SK-N-SH treated with all-trans-retinoic acid at 6 μM for 48 hours (cell line): ENCODE measurements at regions not wholly inside any gene's neighbourhood (a gene's known extent, or its start where the extent isn't known, plus 50 kb on each side); places are given as distances from the start of the nearest gene placed in this dataset.

ENCODE experiments used
- ATAC-seq: fragments of 200-7000 bp; cut with Tn5 transposase; 3 replicates; pipeline ENCODE4 v1.9.1; 2020; ENCODE audit warnings: mild to moderate bottlenecking, moderate library complexity
- ARNTL ChIP-seq: fragments of 450-650 bp; formaldehyde crosslinking; IDR thresholded peaks from 2 replicates; pipeline ENCODE4 v1.5.0; 2020; ENCODE audit warnings: low read depth, mild to moderate bottlenecking, moderate library complexity, borderline replicate concordance
- BACH2 ChIP-seq: fragments of 250-450 bp; sonication (Bioruptor Pico); IDR thresholded peaks from 2 replicates; pipeline ENCODE4 v1.9.0; 2021; ENCODE audit warnings: mild to moderate bottlenecking, borderline replicate concordance
- CSDC2 ChIP-seq: fragments of 250-450 bp; sonication (Bioruptor Pico); IDR thresholded peaks from 2 replicates; pipeline ENCODE4 v1.5.0; 2020; ENCODE audit warnings: mild to moderate bottlenecking, moderate library complexity
- GLIS3 ChIP-seq: fragments of 250-450 bp; sonication (Bioruptor Pico); IDR thresholded peaks from 2 replicates; pipeline ENCODE4 v1.5.0; 2020; ENCODE audit warnings: mild to moderate bottlenecking, moderate library complexity
- ISL1 ChIP-seq: fragments of 250-450 bp; sonication (Bioruptor Pico); IDR thresholded peaks from 2 replicates; pipeline ENCODE4 v2.1.2; 2022; ENCODE audit warnings: mild to moderate bottlenecking, moderate library complexity
- OSR1 ChIP-seq: fragments of 250-450 bp; sonication (Bioruptor Pico); IDR thresholded peaks from 2 replicates; pipeline ENCODE4 v1.8.0; 2022; ENCODE audit warnings: moderate library complexity, mild to moderate bottlenecking, inconsistent platforms
- PPARA ChIP-seq: fragments of 250-450 bp; sonication (Bioruptor Pico); IDR thresholded peaks from 2 replicates; pipeline ENCODE4 v1.5.0; 2020; ENCODE audit warnings: mild to moderate bottlenecking, borderline replicate concordance
- RARB ChIP-seq: fragments of 250-450 bp; sonication (Bioruptor Pico); IDR thresholded peaks from 2 replicates; pipeline ENCODE4 v1.8.0; 2021; ENCODE audit warnings: mild to moderate bottlenecking, moderate library complexity
- SNAI2 ChIP-seq: fragments of 250-450 bp; sonication (Bioruptor Pico); IDR thresholded peaks from 2 replicates; pipeline ENCODE4 v1.5.0; 2020; ENCODE audit warnings: mild to moderate bottlenecking, moderate library complexity
- TCF4 ChIP-seq: fragments of 250-450 bp; sonication (Bioruptor Pico); IDR thresholded peaks from 2 replicates; pipeline ENCODE4 v1.8.0; 2021; ENCODE audit warnings: mild to moderate bottlenecking, moderate library complexity, borderline replicate concordance
- TOX ChIP-seq: fragments of 250-450 bp; sonication (Bioruptor Pico); IDR thresholded peaks from 2 replicates; pipeline ENCODE4 v1.8.0; 2021; ENCODE audit warnings: mild to moderate bottlenecking, moderate library complexity, borderline replicate concordance
- ZC3H10 ChIP-seq: fragments of 250-450 bp; sonication (Bioruptor Pico); IDR thresholded peaks from 2 replicates; pipeline ENCODE4 v1.5.1; 2021; ENCODE audit warnings: mild to moderate bottlenecking, moderate library complexity
- ZFP3 ChIP-seq: fragments of 250-450 bp; sonication (Bioruptor Pico); IDR thresholded peaks from 2 replicates; pipeline ENCODE4 v1.5.0; 2020; ENCODE audit warnings: mild to moderate bottlenecking, moderate library complexity
- ZFP30 ChIP-seq: fragments of 450-650 bp; formaldehyde crosslinking; IDR thresholded peaks from 2 replicates; pipeline ENCODE4 v1.5.0; 2022; ENCODE audit warnings: mild to moderate bottlenecking, moderate library complexity
- ZNF565 ChIP-seq: fragments of 450-650 bp; formaldehyde crosslinking; conservative IDR thresholded peaks from 2 replicates; pipeline ENCODE4 v1.5.0; 2020; ENCODE audit warnings: low read depth, mild to moderate bottlenecking, moderate library complexity
- ZNF8 ChIP-seq: fragments of 450-650 bp; formaldehyde crosslinking; IDR thresholded peaks from 2 replicates; pipeline ENCODE4 v1.5.0; 2020; ENCODE audit warnings: mild to moderate bottlenecking, moderate library complexity
- TF ChIP-seq, protein P1 (sequence below): fragments of 250-450 bp; sonication (Bioruptor Pico); IDR thresholded peaks from 2 replicates; pipeline ENCODE4 v1.8.0; 2021; ENCODE audit warnings: low read depth, mild to moderate bottlenecking, moderate library complexity, borderline replicate concordance
- TF ChIP-seq, protein P2 (sequence below): fragments of 250-450 bp; sonication (Bioruptor Pico); IDR thresholded peaks from 2 replicates; pipeline ENCODE4 v1.8.0; 2020; ENCODE audit warnings: mild to moderate bottlenecking, moderate library complexity, borderline replicate concordance
- TF ChIP-seq, protein P3 (sequence below): fragments of 250-450 bp; sonication (Bioruptor Pico); IDR thresholded peaks from 2 replicates; pipeline ENCODE4 v1.5.1; 2021; ENCODE audit warnings: mild to moderate bottlenecking, moderate library complexity
- TF ChIP-seq, protein P4 (sequence below): fragments of 250-450 bp; sonication (Bioruptor Pico); IDR thresholded peaks from 2 replicates; pipeline ENCODE4 v1.5.1; 2020; ENCODE audit warnings: low read depth, mild to moderate bottlenecking, moderate library complexity

DNA sequence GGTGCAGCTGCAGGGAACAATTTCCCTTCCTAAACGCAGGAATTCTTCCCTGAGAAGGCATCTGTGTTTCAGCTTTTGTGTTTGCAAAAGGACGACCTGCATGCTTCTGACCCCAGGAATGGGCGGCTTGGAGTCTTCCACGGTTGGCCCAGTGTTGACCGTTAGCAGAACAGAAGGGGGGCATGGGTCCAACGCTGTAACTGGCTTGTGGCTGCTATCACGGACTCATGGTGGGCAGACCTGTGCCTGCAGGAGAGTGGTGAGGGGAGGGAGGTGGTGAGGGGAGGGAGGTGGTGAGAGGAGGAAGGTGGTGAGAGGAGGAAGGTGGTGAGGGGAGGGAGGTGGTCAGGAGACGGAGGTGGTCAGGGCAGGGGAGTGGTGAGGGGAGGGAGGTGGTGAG, 388.6 kb upstream of the IRX4 start (continued):
- TF ChIP-seq, protein P1, sequence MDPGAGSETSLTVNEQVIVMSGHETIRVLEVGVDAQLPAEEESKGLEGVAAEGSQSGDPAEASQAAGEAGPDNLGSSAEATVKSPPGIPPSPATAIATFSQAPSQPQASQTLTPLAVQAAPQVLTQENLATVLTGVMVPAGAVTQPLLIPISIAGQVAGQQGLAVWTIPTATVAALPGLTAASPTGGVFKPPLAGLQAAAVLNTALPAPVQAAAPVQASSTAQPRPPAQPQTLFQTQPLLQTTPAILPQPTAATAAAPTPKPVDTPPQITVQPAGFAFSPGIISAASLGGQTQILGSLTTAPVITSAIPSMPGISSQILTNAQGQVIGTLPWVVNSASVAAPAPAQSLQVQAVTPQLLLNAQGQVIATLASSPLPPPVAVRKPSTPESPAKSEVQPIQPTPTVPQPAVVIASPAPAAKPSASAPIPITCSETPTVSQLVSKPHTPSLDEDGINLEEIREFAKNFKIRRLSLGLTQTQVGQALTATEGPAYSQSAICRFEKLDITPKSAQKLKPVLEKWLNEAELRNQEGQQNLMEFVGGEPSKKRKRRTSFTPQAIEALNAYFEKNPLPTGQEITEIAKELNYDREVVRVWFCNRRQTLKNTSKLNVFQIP (CRISPR knock-in tag), result no peak
- TF ChIP-seq PPARA (CRISPR knock-in tag), result no peak
- TF ChIP-seq, protein P2, sequence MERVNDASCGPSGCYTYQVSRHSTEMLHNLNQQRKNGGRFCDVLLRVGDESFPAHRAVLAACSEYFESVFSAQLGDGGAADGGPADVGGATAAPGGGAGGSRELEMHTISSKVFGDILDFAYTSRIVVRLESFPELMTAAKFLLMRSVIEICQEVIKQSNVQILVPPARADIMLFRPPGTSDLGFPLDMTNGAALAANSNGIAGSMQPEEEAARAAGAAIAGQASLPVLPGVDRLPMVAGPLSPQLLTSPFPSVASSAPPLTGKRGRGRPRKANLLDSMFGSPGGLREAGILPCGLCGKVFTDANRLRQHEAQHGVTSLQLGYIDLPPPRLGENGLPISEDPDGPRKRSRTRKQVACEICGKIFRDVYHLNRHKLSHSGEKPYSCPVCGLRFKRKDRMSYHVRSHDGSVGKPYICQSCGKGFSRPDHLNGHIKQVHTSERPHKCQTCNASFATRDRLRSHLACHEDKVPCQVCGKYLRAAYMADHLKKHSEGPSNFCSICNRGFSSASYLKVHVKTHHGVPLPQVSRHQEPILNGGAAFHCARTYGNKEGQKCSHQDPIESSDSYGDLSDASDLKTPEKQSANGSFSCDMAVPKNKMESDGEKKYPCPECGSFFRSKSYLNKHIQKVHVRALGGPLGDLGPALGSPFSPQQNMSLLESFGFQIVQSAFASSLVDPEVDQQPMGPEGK (CRISPR knock-in tag), result no peak
- TF ChIP-seq ZNF8 (CRISPR knock-in tag), result no peak
- no peak for TF ChIP-seq ISL1
- TF ChIP-seq, protein P3, sequence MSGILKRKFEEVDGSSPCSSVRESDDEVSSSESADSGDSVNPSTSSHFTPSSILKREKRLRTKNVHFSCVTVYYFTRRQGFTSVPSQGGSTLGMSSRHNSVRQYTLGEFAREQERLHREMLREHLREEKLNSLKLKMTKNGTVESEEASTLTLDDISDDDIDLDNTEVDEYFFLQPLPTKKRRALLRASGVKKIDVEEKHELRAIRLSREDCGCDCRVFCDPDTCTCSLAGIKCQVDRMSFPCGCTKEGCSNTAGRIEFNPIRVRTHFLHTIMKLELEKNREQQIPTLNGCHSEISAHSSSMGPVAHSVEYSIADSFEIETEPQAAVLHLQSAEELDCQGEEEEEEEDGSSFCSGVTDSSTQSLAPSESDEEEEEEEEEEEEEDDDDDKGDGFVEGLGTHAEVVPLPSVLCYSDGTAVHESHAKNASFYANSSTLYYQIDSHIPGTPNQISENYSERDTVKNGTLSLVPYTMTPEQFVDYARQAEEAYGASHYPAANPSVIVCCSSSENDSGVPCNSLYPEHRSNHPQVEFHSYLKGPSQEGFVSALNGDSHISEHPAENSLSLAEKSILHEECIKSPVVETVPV (CRISPR knock-in tag), result no peak
- TF ChIP-seq SNAI2, result no peak
- TF ChIP-seq, protein P4, sequence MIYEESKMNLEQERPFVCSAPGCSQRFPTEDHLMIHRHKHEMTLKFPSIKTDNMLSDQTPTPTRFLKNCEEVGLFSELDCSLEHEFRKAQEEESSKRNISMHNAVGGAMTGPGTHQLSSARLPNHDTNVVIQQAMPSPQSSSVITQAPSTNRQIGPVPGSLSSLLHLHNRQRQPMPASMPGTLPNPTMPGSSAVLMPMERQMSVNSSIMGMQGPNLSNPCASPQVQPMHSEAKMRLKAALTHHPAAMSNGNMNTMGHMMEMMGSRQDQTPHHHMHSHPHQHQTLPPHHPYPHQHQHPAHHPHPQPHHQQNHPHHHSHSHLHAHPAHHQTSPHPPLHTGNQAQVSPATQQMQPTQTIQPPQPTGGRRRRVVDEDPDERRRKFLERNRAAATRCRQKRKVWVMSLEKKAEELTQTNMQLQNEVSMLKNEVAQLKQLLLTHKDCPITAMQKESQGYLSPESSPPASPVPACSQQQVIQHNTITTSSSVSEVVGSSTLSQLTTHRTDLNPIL (CRISPR knock-in tag), result no peak
- no peak for TF ChIP-seq ARNTL (CRISPR knock-in tag)
- no peak for TF ChIP-seq ZC3H10 (CRISPR knock-in tag)
- no peak for TF ChIP-seq ZFP30 (CRISPR knock-in tag)

DNA sequence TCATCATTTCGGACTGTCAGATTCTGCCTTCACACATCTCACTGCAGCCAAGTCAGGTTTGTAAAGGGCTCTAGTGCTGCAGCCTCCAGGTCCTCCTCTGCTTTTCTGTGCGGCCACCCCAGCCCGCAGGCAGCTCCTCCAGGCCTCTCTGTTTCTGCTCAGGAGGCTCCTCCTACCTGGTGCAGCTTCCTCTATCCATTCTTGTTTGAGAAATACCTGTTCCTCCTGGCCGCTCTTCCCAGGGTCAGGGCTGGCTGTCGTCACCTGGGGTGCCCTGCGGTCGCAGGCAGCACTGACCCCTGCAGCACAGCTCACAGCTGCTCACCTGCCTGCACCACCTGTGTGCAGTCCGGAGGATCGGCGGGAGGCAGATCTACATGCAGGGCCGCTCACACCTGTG, 387.7 kb upstream of the IRX4 start:
- ATAC-seq, result no peak
- TF ChIP-seq, protein P2 (CRISPR knock-in tag), result no peak
- TF ChIP-seq BACH2 (CRISPR knock-in tag), result no peak
- no peak for TF ChIP-seq ZNF565 (CRISPR knock-in tag)
- TF ChIP-seq, protein P1 (CRISPR knock-in tag), result no peak
- no peak for TF ChIP-seq CSDC2 (CRISPR knock-in tag)
- TF ChIP-seq, protein P3 (CRISPR knock-in tag), result no peak
- no peak for TF ChIP-seq ZFP3 (CRISPR knock-in tag)

- ATAC-seq, result no peak
Measured at GRCh38 chr5:2269656-2270055, 386.9 kb upstream of the IRX4 start.

More at GRCh38 chr5:2269656-2270055, 386.9 kb upstream of the IRX4 start:
- TF ChIP-seq, protein P3 (CRISPR knock-in tag), result no peak
- TF ChIP-seq GLIS3 (no peak), SNAI2 (no peak), ZFP30 (CRISPR knock-in tag) (no peak), ZNF565 (CRISPR knock-in tag) (no peak), RARB (CRISPR knock-in tag) (no peak), TCF4 (CRISPR knock-in tag) (no peak), ZFP3 (CRISPR knock-in tag) (no peak), ZC3H10 (CRISPR knock-in tag) (no peak), TOX (no peak), PPARA (CRISPR knock-in tag) (no peak), ZNF8 (CRISPR knock-in tag) (no peak), CSDC2 (CRISPR knock-in tag) (no peak), OSR1 (CRISPR knock-in tag) (no peak)
- TF ChIP-seq, protein P1 (CRISPR knock-in tag), result no peak
